IPS-20b (cell line): ENCODE measurements at regions not wholly inside any gene's neighbourhood (a gene's known extent, or its start where the extent isn't known, plus 50 kb on each side); places are given as distances from the start of the nearest gene placed in this dataset.
"Not testable (repeated sequence)": the region's sequence is repeated elsewhere in the genome, so short reads cannot be mapped to it uniquely, and the experiment has no call there.

Experiments used
- H3K27ac ChIP-seq: one replicate; pipeline ENCODE4 v1.5.1; 2013; ENCODE audit warnings: low read length
- H3K27me3 ChIP-seq: 2 replicates; pipeline ENCODE4 v1.6.1; 2013; ENCODE audit warnings: mild to moderate bottlenecking, low read length, inconsistent platforms; ENCODE audit not compliant: insufficient read depth
- H3K36me3 ChIP-seq: 2 replicates; pipeline ENCODE4 v1.6.1; 2013; ENCODE audit warnings: low read depth, mild to moderate bottlenecking, inconsistent platforms, low read length, moderate library complexity; ENCODE audit not compliant: insufficient read depth
- H3K4me1 ChIP-seq: 2 replicates; pipeline ENCODE4 v1.6.1; 2013; ENCODE audit warnings: mild to moderate bottlenecking, control low read depth, inconsistent platforms, low read length, moderate library complexity; ENCODE audit not compliant: insufficient read depth
- H3K4me3 ChIP-seq: 2 replicates; pipeline ENCODE4 v1.5.1; 2013; ENCODE audit warnings: mild to moderate bottlenecking, low read length, inconsistent platforms
- H3K9ac ChIP-seq: 2 replicates; pipeline ENCODE4 v1.6.1; 2013; ENCODE audit warnings: low read depth, mild to moderate bottlenecking, inconsistent platforms, low read length, moderate library complexity
- H3K9me3 ChIP-seq: 2 replicates; pipeline ENCODE4 v1.6.1; 2013; ENCODE audit warnings: mild to moderate bottlenecking, low read depth, low read length, inconsistent platforms; ENCODE audit not compliant: insufficient read depth

GRCh38 chr2:63740943-63741342 lies 100.8 kb upstream of the UGP2 start:
- Histone ChIP-seq H3K4me1 (peaks cover 13% of the 10 kb centered on the region; the same call in 1 of the 2 replicates), H3K9me3 (no peaks in the 10 kb centered on the region), H3K27ac (no peak overlapping the region), H3K4me3 (no peak overlapping the region), H3K36me3 (no peaks in the 10 kb centered on the region), H3K9ac (no peak overlapping the region), H3K27me3 (no peaks in the 10 kb centered on the region)

- H3K36me3 ChIP-seq, result no peaks in the 10 kb centered on the region
- no peak overlapping the region for H3K9ac ChIP-seq
- H3K27me3 ChIP-seq, result no peaks in the 10 kb centered on the region
- H3K27ac ChIP-seq, result no peak overlapping the region
- no peak overlapping the region for H3K4me3 ChIP-seq
- no peaks in the 10 kb centered on the region for H3K9me3 ChIP-seq
- peaks cover 13% of the 10 kb centered on the region; the same call in 1 of the 2 replicates for H3K4me1 ChIP-seq
These were observed 99.7 kb upstream of the UGP2 start for GRCh38 chr2:63741884-63742579.

- Histone ChIP-seq H3K27ac (no peak overlapping the region), H3K4me1 (peaks cover 13% of the 10 kb centered on the region; the same call in 1 of the 2 replicates), H3K4me3 (no peak overlapping the region), H3K9ac (no peak overlapping the region), H3K27me3 (no peaks in the 10 kb centered on the region), H3K36me3 (no peaks in the 10 kb centered on the region), H3K9me3 (no peaks in the 10 kb centered on the region)
These were observed 99.1 kb upstream of the UGP2 start for GRCh38 chr2:63742580-63742976.

GRCh38 chr2:63743170-63743981 lies 98.3 kb upstream of the UGP2 start:
- Histone ChIP-seq H3K27me3 (no peaks in the 10 kb centered on the region), H3K4me1 (peaks cover 13% of the 10 kb centered on the region; the same call in 1 of the 2 replicates), H3K9ac (no peak overlapping the region), H3K9me3 (no peaks in the 10 kb centered on the region), H3K27ac (no peak overlapping the region), H3K36me3 (no peaks in the 10 kb centered on the region), H3K4me3 (no peak overlapping the region)

GRCh38 chr2:63743982-63744966 lies 97.4 kb upstream of the UGP2 start:
- peaks cover 16% of the 10 kb centered on the region; the same call in 1 of the 2 replicates for H3K4me1 ChIP-seq
- H3K9ac ChIP-seq, result no peak overlapping the region; the same call in 1 of the 2 replicates

GRCh38 chr2:63746548-63746947 lies 95.1 kb upstream of the UGP2 start:
- Histone ChIP-seq H3K27ac (peak overlapping the region; percentile 27), H3K4me3 (peak overlapping the region; percentile 34; the same call in 1 of the 2 replicates), H3K4me1 (peaks cover 16% of the 10 kb centered on the region; the same call in 1 of the 2 replicates), H3K9ac (peak overlapping the region; percentile 33; the same call in 1 of the 2 replicates)
- H3K9me3 ChIP-seq, H3K36me3 ChIP-seq, H3K27me3 ChIP-seq: not testable (repeated sequence)

More at GRCh38 chr2:63743982-63744966, 97.4 kb upstream of the UGP2 start:
- Histone ChIP-seq H3K4me3 (no peak overlapping the region), H3K27me3 (no peaks in the 10 kb centered on the region), H3K36me3 (no peaks in the 10 kb centered on the region), H3K9me3 (no peaks in the 10 kb centered on the region), H3K27ac (peak overlapping the region; percentile 32)

GRCh38 chr2:63751901-63752300 lies 89.8 kb upstream of the UGP2 start:
- Histone ChIP-seq H3K4me3 (no peak overlapping the region), H3K36me3 (no peaks in the 10 kb centered on the region)

GRCh38 chr2:63755216-63755615 lies 86.5 kb upstream of the UGP2 start:
- Histone ChIP-seq H3K4me3 (no peak overlapping the region), H3K36me3 (no peaks in the 10 kb centered on the region), H3K27ac (no peak overlapping the region), H3K4me1 (peaks cover 2% of the 10 kb centered on the region; the same call in 1 of the 2 replicates), H3K9ac (no peak overlapping the region), H3K9me3 (no peaks in the 10 kb centered on the region), H3K27me3 (no peaks in the 10 kb centered on the region)

More at GRCh38 chr2:63751901-63752300, 89.8 kb upstream of the UGP2 start:
- H3K27ac ChIP-seq, result no peak overlapping the region
- H3K9me3 ChIP-seq, result no peaks in the 10 kb centered on the region
- H3K9ac ChIP-seq, result no peak overlapping the region
- H3K27me3 ChIP-seq, result no peaks in the 10 kb centered on the region
- peaks cover 6% of the 10 kb centered on the region; the same call in 1 of the 2 replicates for H3K4me1 ChIP-seq

GRCh38 chr2:63755965-63756364 lies 85.7 kb upstream of the UGP2 start:
- H3K4me3 ChIP-seq, result no peak overlapping the region
- H3K27me3 ChIP-seq, result no peaks in the 10 kb centered on the region
- no peak overlapping the region for H3K27ac ChIP-seq
- no peaks in the 10 kb centered on the region for H3K36me3 ChIP-seq
- H3K9me3 ChIP-seq, result no peaks in the 10 kb centered on the region
- H3K4me1 ChIP-seq, result peaks cover 2% of the 10 kb centered on the region; the same call in 1 of the 2 replicates
- no peak overlapping the region for H3K9ac ChIP-seq

- peak overlapping the region; percentile 32; the same call in 1 of the 2 replicates for H3K9ac ChIP-seq
- H3K27me3 ChIP-seq, result no peaks in the 10 kb centered on the region
- H3K9me3 ChIP-seq, result peaks cover 13% of the 10 kb centered on the region; the same call in 1 of the 2 replicates
- H3K4me3 ChIP-seq, result no peak overlapping the region
- H3K4me1 ChIP-seq, result peaks cover 26% of the 10 kb centered on the region
- H3K27ac ChIP-seq, result no peak overlapping the region
- H3K36me3 ChIP-seq, result no peaks in the 10 kb centered on the region
These were observed 78.2 kb upstream of the UGP2 start for GRCh38 chr2:63763391-63763941.
